Stimulated activated CD8-positive, alpha-beta memory T cell treated with anti-CD3 and anti-CD28 coated beads, Interleukin-12 subunit alpha, Interleukin-12 subunit beta, amount 100 ng/mL, for 1 hour (primary cell): ENCODE measurements at regions not wholly inside any gene's neighbourhood (a gene's known extent, or its start where the extent isn't known, plus 50 kb on each side); places are given as distances from the start of the nearest gene placed in this dataset.

Experiments
- DNase-seq: peaks from one replicate; pipeline ENCODE4 v3.0.0-alpha.2; 2020; ENCODE audit warnings: low read depth

DNA sequence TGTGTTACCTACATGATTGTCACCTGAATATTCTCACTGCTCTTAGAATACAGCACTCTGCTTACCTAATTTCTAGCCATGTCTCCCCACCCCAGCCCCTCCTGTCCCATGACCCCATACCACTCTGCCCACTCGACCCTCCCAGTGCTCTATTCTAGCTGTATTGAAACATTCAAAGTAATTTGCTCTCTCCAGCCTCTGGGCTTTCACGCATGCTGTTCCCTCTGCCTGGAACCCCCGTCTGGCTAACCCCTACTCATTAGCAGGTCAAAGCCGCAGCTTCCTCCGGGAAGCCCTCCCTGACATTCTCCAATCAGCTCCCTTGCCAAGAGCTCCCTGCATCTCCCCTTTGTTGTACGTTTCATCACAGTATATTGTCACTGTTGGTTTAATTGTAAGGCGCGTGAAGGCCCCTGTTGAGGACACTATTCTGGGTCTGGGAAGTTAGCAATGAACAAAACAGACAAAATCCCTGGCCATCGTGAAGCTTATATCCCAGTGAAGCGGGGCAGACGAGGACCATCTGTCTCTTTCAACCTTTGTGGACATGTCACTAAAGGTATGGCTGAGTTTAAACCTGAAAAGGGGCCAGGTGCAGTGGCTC is 72.3 kb upstream of the LHX1 start:
- DNase-seq = no peak

DNA sequence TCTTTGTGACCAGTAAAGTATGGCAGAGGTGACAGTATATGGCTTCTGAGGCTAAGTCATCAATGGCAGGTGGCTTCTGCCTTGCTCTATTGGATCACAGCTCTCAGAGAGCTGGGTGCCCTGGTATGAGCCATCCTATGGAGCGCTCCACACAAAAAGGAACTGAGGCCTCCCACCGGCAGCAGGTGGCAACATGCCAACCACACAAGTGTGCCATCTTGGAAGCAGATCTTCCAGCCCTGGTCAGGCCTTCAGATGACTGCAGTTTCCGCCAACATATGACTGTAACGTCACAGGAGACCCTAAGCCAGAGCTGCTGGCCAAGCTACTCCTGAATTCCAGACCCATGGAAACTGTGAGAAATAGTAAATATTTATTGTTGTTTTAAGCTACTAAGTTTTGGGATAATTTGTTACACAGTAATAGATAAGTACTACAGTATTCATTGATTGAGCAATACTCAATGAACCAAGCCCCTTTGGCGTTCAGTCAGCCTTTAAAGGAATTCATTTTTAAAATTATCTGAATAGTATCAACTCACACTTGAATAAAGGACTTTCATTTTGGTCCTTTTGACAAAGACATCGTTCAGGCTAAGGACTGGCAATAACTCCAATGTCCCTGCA is 69.4 kb upstream of the LHX1 start:
- no peak for DNase-seq

- no peak for DNase-seq
These were observed 68.5 kb upstream of the LHX1 start for GRCh38 chr17:36868777-36869176.

- no peak for DNase-seq
These were observed 67.8 kb upstream of the LHX1 start for GRCh38 chr17:36869441-36869840.

- no peak for DNase-seq
These were observed 67.2 kb upstream of the LHX1 start for GRCh38 chr17:36869856-36870719.

DNA sequence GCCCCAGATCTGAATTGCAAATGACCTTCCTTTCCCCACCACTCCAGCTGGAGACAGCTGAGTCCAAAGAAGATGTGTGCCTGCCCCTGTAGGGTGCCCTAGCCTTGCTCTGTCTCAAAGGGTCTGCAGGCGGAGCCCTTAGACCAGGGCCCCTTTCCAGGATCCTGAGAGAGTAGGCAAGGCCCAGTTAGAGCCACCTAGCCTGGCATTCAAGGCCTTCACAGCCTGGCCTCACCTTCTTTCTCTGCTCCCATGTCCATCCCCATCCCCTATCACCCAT is 66.6 kb upstream of the LHX1 start:
- DNase-seq = no peak

- DNase-seq = no peak
These were observed 61.5 kb upstream of the LHX1 start for GRCh38 chr17:36875698-36876293.

- no peak for DNase-seq
These were observed 60.3 kb upstream of the LHX1 start for GRCh38 chr17:36876966-36877365.

- DNase-seq = no peak
These were observed 59.5 kb upstream of the LHX1 start for GRCh38 chr17:36877771-36878170.

DNA sequence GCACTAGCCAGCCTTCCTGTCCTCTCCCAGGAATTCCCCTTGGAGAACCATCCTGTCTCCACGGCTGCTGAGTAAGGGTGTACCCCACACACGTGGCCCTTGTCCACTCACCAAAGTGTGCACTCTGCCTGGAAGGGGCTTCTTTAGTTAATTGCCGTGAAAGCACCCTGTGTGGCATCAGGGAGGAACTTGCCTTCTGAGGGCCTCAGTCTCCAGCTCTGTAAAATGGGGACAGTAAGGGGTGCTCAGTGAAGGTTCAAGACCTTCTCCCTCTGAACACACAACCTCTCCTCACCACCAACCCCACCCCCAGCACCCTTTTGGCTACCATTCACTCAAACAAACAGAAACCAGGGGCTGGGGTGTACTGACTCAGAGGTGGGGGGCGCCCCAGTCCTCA is 59.1 kb upstream of the LHX1 start:
- no peak for DNase-seq

- no peak for DNase-seq
These were observed 58.2 kb upstream of the LHX1 start for GRCh38 chr17:36879027-36879426.

DNA sequence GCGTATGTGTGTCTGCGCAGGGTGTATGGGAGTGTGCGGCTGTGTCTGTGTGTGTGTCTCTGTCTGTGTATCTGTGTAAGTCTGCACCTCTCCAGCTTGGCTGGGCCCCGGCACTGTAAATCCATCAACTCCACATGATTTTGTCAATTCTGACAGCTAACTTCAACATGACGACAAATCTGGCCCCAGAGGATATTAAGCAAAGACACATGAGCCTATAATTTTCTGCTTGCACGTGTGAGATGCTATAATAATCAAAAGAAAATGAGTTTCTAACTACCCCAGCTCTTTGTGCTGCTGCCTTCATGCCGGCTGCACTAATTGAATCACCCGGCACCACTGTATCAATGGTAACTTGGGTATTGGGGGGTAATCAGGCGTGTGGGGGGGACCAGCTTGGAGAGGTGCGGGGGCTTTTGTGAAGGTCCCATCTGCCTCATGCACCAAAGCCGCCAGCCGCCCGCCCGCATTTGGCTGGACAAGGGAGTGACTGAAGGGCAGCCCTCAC is 57.6 kb upstream of the LHX1 start:
- no peak for DNase-seq

DNA sequence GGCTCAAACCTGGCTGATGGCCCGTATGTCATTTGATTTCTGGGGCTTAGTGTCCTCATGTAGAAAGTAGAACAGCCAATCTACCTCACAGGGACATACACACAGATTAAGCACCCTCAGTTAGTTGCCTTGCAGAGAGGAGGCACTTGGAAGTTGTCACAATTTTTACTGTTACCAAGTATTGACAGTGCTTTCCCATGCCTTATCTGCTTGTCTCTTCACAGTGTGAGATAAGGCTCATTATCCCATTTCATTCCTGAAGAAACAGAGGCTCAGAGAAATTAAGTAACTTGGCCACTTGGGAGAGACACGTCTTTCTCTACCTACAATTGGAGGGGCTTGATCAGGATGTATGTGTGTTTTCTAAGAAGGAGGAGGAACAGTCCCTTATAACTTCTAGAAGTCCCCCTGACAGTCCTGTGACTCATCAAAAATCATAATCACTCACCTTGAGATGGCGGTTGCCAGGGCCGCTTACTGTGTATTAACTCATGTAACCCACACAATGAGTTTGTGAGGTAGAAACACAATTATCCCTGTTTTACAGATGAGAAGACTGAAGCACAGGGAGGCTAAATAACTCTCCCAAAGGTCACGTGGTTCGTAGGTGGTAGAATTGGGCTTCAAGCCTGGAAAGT is 56.9 kb upstream of the LHX1 start:
- DNase-seq = no peak

DNA sequence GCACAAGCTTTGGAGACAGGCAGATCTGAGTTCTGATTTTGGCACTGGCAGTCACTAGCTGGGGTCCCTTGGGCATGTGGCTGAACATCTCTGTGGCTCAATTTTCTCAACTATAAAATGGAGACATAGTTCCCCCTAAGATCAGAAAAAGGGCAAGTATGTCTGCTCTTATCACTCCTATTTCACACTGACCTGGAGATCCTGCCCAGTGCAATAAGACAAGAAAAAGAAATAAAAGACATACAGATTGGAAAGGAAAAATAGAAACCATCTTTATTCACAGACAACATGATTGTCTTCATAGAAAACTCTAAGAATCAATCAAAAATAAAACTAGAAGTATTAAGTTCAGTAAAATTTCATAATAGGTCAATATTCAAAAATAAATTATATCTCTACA is 56.0 kb upstream of the LHX1 start:
- DNase-seq = no peak

- DNase-seq = no peak
These were observed 52.7 kb upstream of the LHX1 start for GRCh38 chr17:36884495-36885152.

DNA sequence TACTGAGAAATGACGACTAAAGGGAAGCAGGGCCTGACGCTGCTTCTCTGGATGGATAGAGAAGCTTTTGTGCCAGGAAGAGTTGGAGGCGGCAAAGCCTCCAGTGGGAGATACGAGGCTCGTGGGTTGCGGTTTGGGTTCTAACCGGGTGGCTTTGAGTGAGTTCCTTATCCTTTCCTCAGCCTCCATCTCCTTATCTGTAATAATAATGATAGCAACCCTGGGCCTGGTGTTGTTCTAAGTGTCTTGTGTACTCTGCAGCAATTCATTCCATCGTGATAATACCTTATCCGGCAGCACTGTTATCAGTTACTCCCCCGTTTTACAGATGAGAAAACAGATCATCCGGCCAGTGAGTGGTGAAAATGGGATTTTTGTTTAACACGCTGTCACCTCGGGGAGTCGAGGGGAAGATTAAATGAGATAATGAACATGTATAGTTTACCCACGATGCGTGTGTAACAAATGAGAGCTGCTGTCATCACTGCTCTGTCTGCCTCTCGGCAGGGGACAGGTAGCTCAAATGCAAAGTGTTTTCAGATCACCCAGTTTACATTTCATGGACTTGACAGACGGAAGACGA is 52.0 kb upstream of the LHX1 start:
- DNase-seq = no peak

DNA sequence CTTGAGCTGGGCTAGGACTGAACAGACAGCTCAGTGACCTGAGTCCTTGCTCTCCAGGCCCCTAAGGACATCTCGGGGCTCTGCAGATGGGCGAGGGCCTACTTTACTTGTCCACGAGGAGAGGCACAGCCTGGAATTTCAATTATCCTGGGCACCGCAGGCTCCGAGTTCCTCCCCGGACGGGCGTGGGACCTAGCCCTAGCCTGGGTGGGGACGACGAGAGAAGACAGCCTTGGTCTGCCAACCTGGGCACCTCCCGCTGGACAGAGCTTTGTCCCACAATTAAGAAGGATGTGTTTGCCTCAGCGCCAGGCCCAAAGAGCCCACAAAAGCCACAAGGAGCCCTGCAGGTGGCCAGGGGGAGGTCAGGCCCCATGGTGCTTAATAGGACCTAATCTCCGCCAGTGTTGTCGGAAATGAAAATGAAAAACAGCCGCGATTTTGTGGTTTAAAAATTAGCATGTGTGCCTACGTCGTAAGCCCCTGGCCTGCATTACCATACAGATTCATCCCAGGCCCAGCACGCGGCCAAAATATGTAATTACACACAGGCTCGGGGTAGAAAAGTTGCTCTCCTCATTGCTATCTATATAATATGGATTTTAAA is 51.4 kb upstream of the LHX1 start:
- no peak for DNase-seq
